Liver (tissue), 8 donors: ENCODE measurements at regions not wholly inside any gene's neighbourhood (a gene's known extent, or its start where the extent isn't known, plus 50 kb on each side); places are given as distances from the start of the nearest gene placed in this dataset.

Source experiments
- DNase-seq: peaks from one replicate; pipeline ENCODE4 v3.0.0-alpha.2; 2017; ENCODE audit warnings: low spot score
- H3K27ac ChIP-seq, 2 donors: one replicate each; pipeline ENCODE4 v1.7.0; 2013; ENCODE audit warnings: inconsistent platforms in 2 of 2, low read length in 2 of 2, control low read depth in 1 of 2, low read depth in 1 of 2, mild to moderate bottlenecking in 1 of 2
- H3K27me3 ChIP-seq, 4 donors: one replicate each; pipeline versions ENCODE4 v1.6.1 to v1.7.0; 2013; ENCODE audit warnings: low read length in 3 of 4, inconsistent platforms in 1 of 4, mild to moderate bottlenecking in 1 of 4, moderate library complexity in 1 of 4; ENCODE audit not compliant: control insufficient read depth in 4 of 4, insufficient read depth in 4 of 4
- H3K36me3 ChIP-seq, 4 donors: one replicate each; pipeline versions ENCODE4 v1.6.1 to v1.7.0; 2013; ENCODE audit warnings: low read length in 3 of 4, mild to moderate bottlenecking in 3 of 4, low read depth in 1 of 4, moderate library complexity in 1 of 4; ENCODE audit not compliant: control insufficient read depth in 4 of 4, insufficient read depth in 3 of 4
- H3K4me1 ChIP-seq, 4 donors: one replicate each; pipeline versions ENCODE4 v1.6.1 to v1.7.0; 2013; ENCODE audit warnings: low read length in 3 of 4, mild to moderate bottlenecking in 3 of 4, moderate library complexity in 1 of 4; ENCODE audit not compliant: control insufficient read depth in 4 of 4, insufficient read depth in 4 of 4
- H3K4me3 ChIP-seq, 3 donors: one replicate each; pipeline versions ENCODE4 v1.6.1 to v1.7.0; 2013; ENCODE audit warnings: low read length in 3 of 3, control low read depth in 1 of 3, low read depth in 1 of 3, mild to moderate bottlenecking in 1 of 3
- H3K9ac ChIP-seq, 2 donors: one replicate each; pipeline ENCODE4 v1.7.0; 2013; ENCODE audit warnings: low read length in 2 of 2, mild to moderate bottlenecking in 2 of 2, moderate library complexity in 2 of 2, control low read depth in 1 of 2, low read depth in 1 of 2
- H3K9me3 ChIP-seq, 4 donors: one replicate each; pipeline versions ENCODE4 v1.6.1 to v1.7.0; 2013; ENCODE audit warnings: low read length in 3 of 4; ENCODE audit not compliant: control insufficient read depth in 4 of 4
- EGR1 ChIP-seq, 2 donors: IDR thresholded peaks; 2 replicates each; pipeline ENCODE4 v1.6.1; 2016 to 2018; ENCODE audit warnings: antibody characterized with exemption in 2 of 2, low read depth in 2 of 2
- FOXA1 ChIP-seq: IDR thresholded peaks from 2 replicates; pipeline ENCODE4 v1.6.1; 2016; ENCODE audit warnings: antibody characterized with exemption
- FOXA2 ChIP-seq: IDR thresholded peaks from 2 replicates; pipeline ENCODE4 v1.6.1; 2016; ENCODE audit warnings: antibody characterized with exemption
- GABPA ChIP-seq, 2 donors: IDR thresholded peaks in 1 of 2; conservative IDR thresholded peaks in 1 of 2; 2 replicates each; pipeline ENCODE4 v1.6.1; 2016; ENCODE audit warnings: antibody characterized with exemption in 2 of 2, mild to moderate bottlenecking in 1 of 2, moderate library complexity in 1 of 2
- HNF4A ChIP-seq, 2 donors: conservative IDR thresholded peaks; 2 replicates each; pipeline ENCODE4 v1.6.1; 2016; ENCODE audit warnings: antibody characterized with exemption in 2 of 2, mild to moderate bottlenecking in 2 of 2
- HNF4G ChIP-seq: IDR thresholded peaks from 2 replicates; pipeline ENCODE4 v1.6.1; 2016; ENCODE audit warnings: antibody characterized with exemption
- JUND ChIP-seq, 2 donors: IDR thresholded peaks; 2 replicates each; pipeline ENCODE4 v1.6.1; 2016; ENCODE audit warnings: antibody characterized with exemption in 2 of 2
- MAX ChIP-seq: IDR thresholded peaks from 2 replicates; pipeline ENCODE4 v1.6.1; 2016; ENCODE audit warnings: antibody characterized with exemption
- RAD21 ChIP-seq, 2 donors: IDR thresholded peaks; 2 replicates each; pipeline ENCODE4 v1.6.1; 2016; ENCODE audit warnings: antibody characterized with exemption in 2 of 2, mild to moderate bottlenecking in 2 of 2
- REST ChIP-seq: IDR thresholded peaks from 2 replicates; pipeline ENCODE4 v1.6.1; 2016; ENCODE audit warnings: antibody characterized with exemption, mild to moderate bottlenecking
- RXRA ChIP-seq, 2 donors: IDR thresholded peaks; 2 replicates each; pipeline ENCODE4 v1.6.1; 2017 to 2018; ENCODE audit warnings: antibody characterized with exemption in 2 of 2, mild to moderate bottlenecking in 1 of 2
- SP1 ChIP-seq: IDR thresholded peaks from 2 replicates; pipeline ENCODE4 v1.6.1; 2018; ENCODE audit warnings: antibody characterized with exemption, mild to moderate bottlenecking
- TAF1 ChIP-seq: conservative IDR thresholded peaks from 2 replicates; pipeline ENCODE4 v1.6.1; 2016; ENCODE audit warnings: antibody characterized with exemption, mild to moderate bottlenecking
- YY1 ChIP-seq: IDR thresholded peaks from 2 replicates; pipeline ENCODE4 v1.6.1; 2016; ENCODE audit warnings: antibody characterized with exemption, mild to moderate bottlenecking
- ZBTB33 ChIP-seq: IDR thresholded peaks from 2 replicates; pipeline ENCODE4 v1.6.1; 2016; ENCODE audit warnings: antibody characterized with exemption
- WGBS: extraction: QIAGEN DNeasy Blood & Tissue Kit; methylation state at CpG from one replicate; pipeline ENCODE4 v1.1.7; 2013; 5-methylcytosine and 5-hydroxymethylcytosine counted together
- TF ChIP-seq, protein P1 (sequence below): fragments of 150-350 bp; IDR thresholded peaks from 2 replicates; pipeline ENCODE4 v1.5.1; 2017; ENCODE audit warnings: improper control_type of control experiment, low read depth, low read length; ENCODE audit not compliant: missing input control
- TF ChIP-seq, protein P2 (sequence below): IDR thresholded peaks from 2 replicates; pipeline ENCODE4 v1.6.1; 2016; ENCODE audit warnings: antibody characterized with exemption
- donor health status: healthy.
- donor health status: healthy.
- donor health status: healthy.
- donor health status: healthy.
- donor health status: healthy.

- DNase-seq = no peak
- Histone ChIP-seq H3K9me3 (no peaks in the 10 kb centered on the region), H3K9ac (no peak overlapping the region), H3K4me3 (no peak overlapping the region), H3K27me3 (no peaks in the 10 kb centered on the region), H3K36me3 (no peaks in the 10 kb centered on the region), H3K4me1 (no peaks in the 10 kb centered on the region), H3K27ac (no peak overlapping the region)
- WGBS = 93% methylated on average over 2 of the region's 2 CpGs
- TF ChIP-seq MAX = no peak
Observed at GRCh38 chr1:101346419-101346818, 109.6 kb downstream of the S1PR1 start.

- no peaks in the 10 kb centered on the region for H3K4me1 ChIP-seq
- no peak overlapping the region for H3K4me3 ChIP-seq
- TF ChIP-seq, protein P1, sequence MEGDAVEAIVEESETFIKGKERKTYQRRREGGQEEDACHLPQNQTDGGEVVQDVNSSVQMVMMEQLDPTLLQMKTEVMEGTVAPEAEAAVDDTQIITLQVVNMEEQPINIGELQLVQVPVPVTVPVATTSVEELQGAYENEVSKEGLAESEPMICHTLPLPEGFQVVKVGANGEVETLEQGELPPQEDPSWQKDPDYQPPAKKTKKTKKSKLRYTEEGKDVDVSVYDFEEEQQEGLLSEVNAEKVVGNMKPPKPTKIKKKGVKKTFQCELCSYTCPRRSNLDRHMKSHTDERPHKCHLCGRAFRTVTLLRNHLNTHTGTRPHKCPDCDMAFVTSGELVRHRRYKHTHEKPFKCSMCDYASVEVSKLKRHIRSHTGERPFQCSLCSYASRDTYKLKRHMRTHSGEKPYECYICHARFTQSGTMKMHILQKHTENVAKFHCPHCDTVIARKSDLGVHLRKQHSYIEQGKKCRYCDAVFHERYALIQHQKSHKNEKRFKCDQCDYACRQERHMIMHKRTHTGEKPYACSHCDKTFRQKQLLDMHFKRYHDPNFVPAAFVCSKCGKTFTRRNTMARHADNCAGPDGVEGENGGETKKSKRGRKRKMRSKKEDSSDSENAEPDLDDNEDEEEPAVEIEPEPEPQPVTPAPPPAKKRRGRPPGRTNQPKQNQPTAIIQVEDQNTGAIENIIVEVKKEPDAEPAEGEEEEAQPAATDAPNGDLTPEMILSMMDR = no peak
- TF ChIP-seq REST (no peak), HNF4A (conservative IDR thresholded peaks at IDR 0.05) (no peak), RAD21 (IDR thresholded peaks at IDR 0.05) (no peak), JUND (IDR thresholded peaks at IDR 0.05) (no peak), EGR1 (IDR thresholded peaks at IDR 0.05; ENCODE audit: low read depth in 2 of 2) (no peak), RXRA (IDR thresholded peaks at IDR 0.05) (no peak), SP1 (no peak), FOXA1 (no peak)
- TF ChIP-seq, protein P2, sequence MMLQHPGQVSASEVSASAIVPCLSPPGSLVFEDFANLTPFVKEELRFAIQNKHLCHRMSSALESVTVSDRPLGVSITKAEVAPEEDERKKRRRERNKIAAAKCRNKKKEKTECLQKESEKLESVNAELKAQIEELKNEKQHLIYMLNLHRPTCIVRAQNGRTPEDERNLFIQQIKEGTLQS = no peak
- no peak overlapping the region for H3K27ac ChIP-seq
- no peak overlapping the region for H3K9ac ChIP-seq
- whole genome bisulfite sequencing = 87% methylated on average over 3 of the region's 3 CpGs
- H3K9me3 ChIP-seq = no peaks in the 10 kb centered on the region
- H3K36me3 ChIP-seq = no peaks in the 10 kb centered on the region
- no peak for DNase-seq
- H3K27me3 ChIP-seq = no peaks in the 10 kb centered on the region
Observed at GRCh38 chr1:101356013-101356412, 119.2 kb downstream of the S1PR1 start.

- H3K9ac ChIP-seq = no peak overlapping the region
- H3K4me3 ChIP-seq = no peak overlapping the region
- H3K9me3 ChIP-seq = no peaks in the 10 kb centered on the region
- DNase-seq = no peak
- WGBS = 46% methylated on average over 5 of the region's 5 CpGs
- no peaks in the 10 kb centered on the region for H3K27me3 ChIP-seq
- H3K36me3 ChIP-seq = no peaks in the 10 kb centered on the region
- no peaks in the 10 kb centered on the region for H3K4me1 ChIP-seq
- H3K27ac ChIP-seq = no peak overlapping the region
- TF ChIP-seq ZBTB33 (no peak), HNF4A (conservative IDR thresholded peaks at IDR 0.05) (no peak), HNF4G (no peak), RXRA (IDR thresholded peaks at IDR 0.05) (no peak), FOXA2 (no peak), TAF1 (no peak), EGR1 (IDR thresholded peaks at IDR 0.05; ENCODE audit: low read depth in 2 of 2) (no peak), YY1 (no peak), GABPA (IDR thresholded peaks at IDR 0.05 in 1 of 2, conservative IDR thresholded peaks at IDR 0.05 in 1 of 2) (no peak)
- TF ChIP-seq, protein P1 = no peak
Observed at GRCh38 chr1:101356604-101357443, 120.0 kb downstream of the S1PR1 start.
